GM23248 (cell line): ENCODE measurements at regions not wholly inside any gene's neighbourhood (a gene's known extent, or its start where the extent isn't known, plus 50 kb on each side); places are given as distances from the start of the nearest gene placed in this dataset.

Source experiments
- DNase-seq: peaks from one replicate; pipeline ENCODE4 v3.0.0-alpha.2; 2015
- H2AFZ ChIP-seq: fragments of 200-600 bp; sonication (generic); 2 replicates; pipeline ENCODE4 v1.6.1; 2016; ENCODE audit warnings: antibody characterized with exemption
- H3F3A ChIP-seq: fragments of 200-600 bp; sonication (generic); 2 replicates; pipeline ENCODE4 v1.6.1; 2016; ENCODE audit warnings: mild to moderate bottlenecking, antibody characterized with exemption, mixed run types; ENCODE audit not compliant: insufficient read depth
- H3K27ac ChIP-seq: fragments of 200-600 bp; sonication (generic); 2 replicates; pipeline ENCODE4 v1.5.1; 2016; ENCODE audit warnings: mild to moderate bottlenecking
- H3K27me3 ChIP-seq: fragments of 200-600 bp; sonication (generic); replicated peaks from 2 replicates; pipeline ENCODE4 v1.6.1; 2016; ENCODE audit warnings: mild to moderate bottlenecking; ENCODE audit not compliant: insufficient read depth
- H3K36me3 ChIP-seq: fragments of 200-600 bp; sonication (generic); 2 replicates; pipeline ENCODE4 v1.6.1; 2016; ENCODE audit warnings: low read depth, mild to moderate bottlenecking
- H3K4me1 ChIP-seq: fragments of 200-600 bp; sonication (generic); 2 replicates; pipeline ENCODE4 v1.6.1; 2016; ENCODE audit warnings: mild to moderate bottlenecking; ENCODE audit not compliant: insufficient read depth
- H3K4me2 ChIP-seq: fragments of 200-600 bp; sonication (generic); one replicate; pipeline ENCODE4 v1.6.1; 2016; ENCODE audit warnings: mild to moderate bottlenecking; ENCODE audit not compliant: unreplicated experiment
- H3K4me3 ChIP-seq: fragments of 200-600 bp; sonication (generic); 2 replicates; pipeline ENCODE4 v1.5.1; 2016; ENCODE audit warnings: mild to moderate bottlenecking
- H3K79me2 ChIP-seq: fragments of 200-600 bp; sonication (generic); 2 replicates; pipeline ENCODE4 v1.6.1; 2016; ENCODE audit warnings: mild to moderate bottlenecking; ENCODE audit not compliant: insufficient read depth
- H3K9ac ChIP-seq: fragments of 200-600 bp; sonication (generic); 2 replicates; pipeline ENCODE4 v1.6.1; 2016; ENCODE audit warnings: mild to moderate bottlenecking
- H3K9me2 ChIP-seq: fragments of 200-600 bp; sonication (generic); 2 replicates; pipeline ENCODE4 v1.6.1; 2016; ENCODE audit warnings: mixed run types, mild to moderate bottlenecking, moderate library complexity; ENCODE audit not compliant: insufficient read depth
- H3K9me3 ChIP-seq: fragments of 200-600 bp; sonication (generic); one replicate; pipeline ENCODE4 v1.6.1; 2017; ENCODE audit warnings: low read depth
- H4K20me1 ChIP-seq: fragments of 200-600 bp; sonication (generic); 2 replicates; pipeline ENCODE4 v1.6.0; 2016; ENCODE audit not compliant: insufficient read depth
- EZH2 ChIP-seq: fragments of 200-600 bp; sonication (generic); IDR thresholded peaks from 2 replicates; pipeline ENCODE4 v1.6.1; 2018; ENCODE audit warnings: antibody characterized with exemption, mild to moderate bottlenecking; ENCODE audit not compliant: insufficient read depth, poor library complexity, severe bottlenecking
- EZH2phosphoT487 ChIP-seq: fragments of 200-600 bp; sonication (generic); IDR thresholded peaks from 2 replicates; pipeline ENCODE4 v1.6.1; 2018; ENCODE audit warnings: antibody characterized with exemption, moderate library complexity, mild to moderate bottlenecking, low read depth; ENCODE audit not compliant: insufficient read depth
- WGBS, 2 experiments: methylation state at CpG; one replicate each; pipeline ENCODE4 v1.1.6; 2015 to 2017; ENCODE audit warnings: low lambda C conversion rate in 2 of 2, low coverage in 1 of 2; ENCODE audit errors: missing lambda C conversion rate in 2 of 2; 5-methylcytosine and 5-hydroxymethylcytosine counted together
- in situ Hi-C: fragments of 300-500 bp; cut with MboI; formaldehyde crosslinking; loops from 2 replicates; pipeline ENCODE4 v1.15.0; 2020

GRCh38 chr4:1488357-1488756 lies 82.1 kb upstream of the NKX1-1 start:
- in situ Hi-C loops = no loop called here

GRCh38 chr4:1487761-1488160 lies 81.5 kb upstream of the NKX1-1 start:
- Histone ChIP-seq H3K9me2 (no peaks in the 10 kb centered on the region), H3K4me3 (no peak overlapping the region), H3K79me2 (no peaks in the 10 kb centered on the region), H3K9me3 (no peaks in the 10 kb centered on the region), H3K27me3 (peaks cover 21% of the 10 kb centered on the region; the same call in 1 of the 2 replicates), H4K20me1 (no peaks in the 10 kb centered on the region), H3F3A (no peaks in the 10 kb centered on the region), H3K27ac (no peak overlapping the region), H3K9ac (no peak overlapping the region), H3K4me1 (no peaks in the 10 kb centered on the region), H3K4me2 (no peak overlapping the region), H2AFZ (no peak overlapping the region), H3K36me3 (no peaks in the 10 kb centered on the region)
- in situ Hi-C loops = no loop called here
- DNase-seq = no peak
- TF ChIP-seq EZH2 (no peak), EZH2phosphoT487 (no peak)
- 56 to 57% methylated on average over 8 of the region's 8 CpGs for WGBS, 2 experiments

More at GRCh38 chr4:1488357-1488756, 82.1 kb upstream of the NKX1-1 start:
- no peak for DNase-seq
- Histone ChIP-seq H3K9ac (no peak overlapping the region), H3K9me3 (no peaks in the 10 kb centered on the region), H3K27me3 (peaks cover 21% of the 10 kb centered on the region; the same call in 1 of the 2 replicates), H3F3A (no peaks in the 10 kb centered on the region), H3K27ac (no peak overlapping the region), H2AFZ (no peak overlapping the region), H4K20me1 (no peaks in the 10 kb centered on the region), H3K4me2 (no peak overlapping the region), H3K36me3 (no peaks in the 10 kb centered on the region), H3K4me1 (no peaks in the 10 kb centered on the region), H3K9me2 (no peaks in the 10 kb centered on the region), H3K4me3 (no peak overlapping the region), H3K79me2 (no peaks in the 10 kb centered on the region)
- 54 to 56% methylated on average over 7 of the region's 7 CpGs for WGBS, 2 experiments
- no peak for TF ChIP-seq EZH2phosphoT487
- TF ChIP-seq EZH2 = no peak

GRCh38 chr4:1487106-1487505 lies 80.9 kb upstream of the NKX1-1 start:
- Histone ChIP-seq H3K9ac (no peak overlapping the region), H3K27ac (no peak overlapping the region), H3K36me3 (no peaks in the 10 kb centered on the region), H3K4me2 (no peak overlapping the region), H3K9me2 (no peaks in the 10 kb centered on the region), H3K79me2 (no peaks in the 10 kb centered on the region), H4K20me1 (no peaks in the 10 kb centered on the region), H3K9me3 (no peaks in the 10 kb centered on the region), H3K4me3 (no peak overlapping the region), H2AFZ (no peak overlapping the region), H3K4me1 (no peaks in the 10 kb centered on the region), H3F3A (no peaks in the 10 kb centered on the region), H3K27me3 (peaks cover 15% of the 10 kb centered on the region; the same call in 1 of the 2 replicates)
- TF ChIP-seq EZH2 (no peak), EZH2phosphoT487 (no peak)
- in situ Hi-C loops = no loop called here
- no peak for DNase-seq
- WGBS, 2 experiments = 53 to 67% methylated on average over 9 of the region's 9 CpGs

DNA sequence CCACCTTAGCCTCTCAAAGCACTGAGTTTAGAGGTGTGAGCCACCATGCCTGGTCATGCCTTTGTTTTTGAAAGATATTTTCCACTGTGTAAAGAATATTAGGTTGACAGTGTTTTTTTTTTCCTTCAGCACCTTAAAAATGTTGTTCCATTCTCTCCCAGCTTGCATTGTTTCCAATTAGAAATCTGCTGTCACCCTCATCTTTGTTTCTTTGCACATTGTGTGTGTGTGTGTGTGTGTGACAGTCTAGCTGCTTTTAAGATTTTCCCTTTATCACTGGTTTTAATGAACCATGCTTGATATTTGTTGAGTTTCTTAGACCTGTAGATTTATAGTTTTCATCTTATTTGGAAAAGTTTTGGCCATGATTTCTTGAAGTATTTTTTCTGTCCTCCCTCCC lies 79.0 kb upstream of the NKX1-1 start:
- Histone ChIP-seq H3K4me1 (no peaks in the 10 kb centered on the region), H4K20me1 (no peaks in the 10 kb centered on the region), H3K27ac (no peak overlapping the region), H3K36me3 (no peaks in the 10 kb centered on the region), H3K9me3 (no peaks in the 10 kb centered on the region), H2AFZ (no peak overlapping the region), H3K9me2 (no peaks in the 10 kb centered on the region), H3K4me2 (no peak overlapping the region), H3K27me3 (peaks cover 8% of the 10 kb centered on the region; the same call in 1 of the 2 replicates), H3K79me2 (no peaks in the 10 kb centered on the region), H3F3A (no peaks in the 10 kb centered on the region), H3K9ac (no peak overlapping the region), H3K4me3 (no peak overlapping the region)
- DNase-seq = no peak
- in situ Hi-C loops = no loop called here
- TF ChIP-seq EZH2 (no peak), EZH2phosphoT487 (no peak)

- Histone ChIP-seq H3K27ac (no peak overlapping the region), H2AFZ (no peak overlapping the region), H3K9me2 (no peaks in the 10 kb centered on the region), H3K79me2 (no peaks in the 10 kb centered on the region), H3F3A (no peaks in the 10 kb centered on the region), H3K4me1 (no peaks in the 10 kb centered on the region), H3K9ac (no peak overlapping the region), H3K4me3 (no peak overlapping the region), H3K36me3 (no peaks in the 10 kb centered on the region), H3K27me3 (no peaks in the 10 kb centered on the region; the same call in 1 of the 2 replicates), H4K20me1 (no peaks in the 10 kb centered on the region), H3K9me3 (no peaks in the 10 kb centered on the region), H3K4me2 (no peak overlapping the region)
- 29 to 53% methylated on average over 1 of the region's 1 CpG for WGBS, 2 experiments
- no peak for DNase-seq
- in situ Hi-C loops = no loop called here
- TF ChIP-seq EZH2 (no peak), EZH2phosphoT487 (no peak)
Measured at GRCh38 chr4:1480720-1481119, 74.5 kb upstream of the NKX1-1 start.
